WTC11 (cell line): ENCODE measurements at regions not wholly inside any gene's neighbourhood (a gene's known extent, or its start where the extent isn't known, plus 50 kb on each side); places are given as distances from the start of the nearest gene placed in this dataset.

Experiments used
- TF ChIP-seq, protein P1 (sequence below): fragments of 200-600 bp; IDR thresholded peaks from 2 replicates; pipeline ENCODE4 v1.8.0; 2022; ENCODE audit warnings: antibody characterized with exemption
- TF ChIP-seq, protein P2 (sequence below): sonication (generic); formaldehyde crosslinking; IDR thresholded peaks from 2 replicates; pipeline ENCODE4 v1.8.1; 2022; ENCODE audit warnings: low read depth, mild to moderate bottlenecking, moderate library complexity, missing genetic modification reagents, borderline replicate concordance

GRCh38 chr11:80284946-80285785, 844.3 kb upstream of the TENM4 start:
- TF ChIP-seq, protein P1, sequence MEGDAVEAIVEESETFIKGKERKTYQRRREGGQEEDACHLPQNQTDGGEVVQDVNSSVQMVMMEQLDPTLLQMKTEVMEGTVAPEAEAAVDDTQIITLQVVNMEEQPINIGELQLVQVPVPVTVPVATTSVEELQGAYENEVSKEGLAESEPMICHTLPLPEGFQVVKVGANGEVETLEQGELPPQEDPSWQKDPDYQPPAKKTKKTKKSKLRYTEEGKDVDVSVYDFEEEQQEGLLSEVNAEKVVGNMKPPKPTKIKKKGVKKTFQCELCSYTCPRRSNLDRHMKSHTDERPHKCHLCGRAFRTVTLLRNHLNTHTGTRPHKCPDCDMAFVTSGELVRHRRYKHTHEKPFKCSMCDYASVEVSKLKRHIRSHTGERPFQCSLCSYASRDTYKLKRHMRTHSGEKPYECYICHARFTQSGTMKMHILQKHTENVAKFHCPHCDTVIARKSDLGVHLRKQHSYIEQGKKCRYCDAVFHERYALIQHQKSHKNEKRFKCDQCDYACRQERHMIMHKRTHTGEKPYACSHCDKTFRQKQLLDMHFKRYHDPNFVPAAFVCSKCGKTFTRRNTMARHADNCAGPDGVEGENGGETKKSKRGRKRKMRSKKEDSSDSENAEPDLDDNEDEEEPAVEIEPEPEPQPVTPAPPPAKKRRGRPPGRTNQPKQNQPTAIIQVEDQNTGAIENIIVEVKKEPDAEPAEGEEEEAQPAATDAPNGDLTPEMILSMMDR = no peak
- TF ChIP-seq, protein P2, sequence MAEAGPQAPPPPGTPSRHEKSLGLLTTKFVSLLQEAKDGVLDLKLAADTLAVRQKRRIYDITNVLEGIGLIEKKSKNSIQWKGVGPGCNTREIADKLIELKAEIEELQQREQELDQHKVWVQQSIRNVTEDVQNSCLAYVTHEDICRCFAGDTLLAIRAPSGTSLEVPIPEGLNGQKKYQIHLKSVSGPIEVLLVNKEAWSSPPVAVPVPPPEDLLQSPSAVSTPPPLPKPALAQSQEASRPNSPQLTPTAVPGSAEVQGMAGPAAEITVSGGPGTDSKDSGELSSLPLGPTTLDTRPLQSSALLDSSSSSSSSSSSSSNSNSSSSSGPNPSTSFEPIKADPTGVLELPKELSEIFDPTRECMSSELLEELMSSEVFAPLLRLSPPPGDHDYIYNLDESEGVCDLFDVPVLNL (CRISPR knock-in tag) = no peak
